Astrocyte (in vitro differentiated cells and primary cell): ENCODE measurements at regions not wholly inside any gene's neighbourhood (a gene's known extent, or its start where the extent isn't known, plus 50 kb on each side); places are given as distances from the start of the nearest gene placed in this dataset.

Source experiments
- DNase-seq: peaks from one replicate; pipeline ENCODE4 v3.0.0-alpha.2; 2010; ENCODE audit warnings: low read depth
- FAIRE-seq: peaks from 2 replicates; lab custom pipeline; 2011; peaks lifted over from hg19 to GRCh38; lab: Jason Lieb, UNC
- H2AFZ ChIP-seq: 2 replicates; pipeline ENCODE4 v1.6.0; 2012; ENCODE audit warnings: low read depth, low read length, inconsistent platforms
- H3K27ac ChIP-seq: 2 replicates; pipeline ENCODE4 v1.5.1; 2011; ENCODE audit warnings: low read depth, low read length, inconsistent platforms
- H3K27me3 ChIP-seq: 2 replicates; pipeline ENCODE4 v1.6.0; 2011; ENCODE audit warnings: low read length, inconsistent platforms; ENCODE audit not compliant: insufficient read depth
- H3K36me3 ChIP-seq: 2 replicates; pipeline ENCODE4 v1.5.1; 2011; ENCODE audit warnings: low read length, inconsistent platforms; ENCODE audit not compliant: insufficient read depth
- H3K4me1 ChIP-seq: 2 replicates; pipeline ENCODE4 v1.5.1; 2011; ENCODE audit warnings: low read length, inconsistent platforms; ENCODE audit not compliant: insufficient read depth
- H3K4me2 ChIP-seq: 2 replicates; pipeline ENCODE4 v1.6.0; 2012; ENCODE audit warnings: low read length, inconsistent platforms
- H3K4me3 ChIP-seq: 2 replicates; pipeline ENCODE4 v1.5.1; 2011; ENCODE audit warnings: low read depth, mild to moderate bottlenecking, low read length, inconsistent platforms; ENCODE audit not compliant: insufficient read depth
- H3K79me2 ChIP-seq: 2 replicates; pipeline ENCODE4 v1.6.0; 2012; ENCODE audit warnings: mild to moderate bottlenecking, low read length, inconsistent platforms; ENCODE audit not compliant: insufficient read depth
- H3K9ac ChIP-seq: 2 replicates; pipeline ENCODE4 v1.6.0; 2012; ENCODE audit warnings: mild to moderate bottlenecking, low read length, inconsistent platforms
- H3K9me3 ChIP-seq: 2 replicates; pipeline ENCODE4 v1.5.1; 2012; ENCODE audit warnings: low read depth, mild to moderate bottlenecking, low read length, inconsistent platforms; ENCODE audit not compliant: insufficient read depth
- H4K20me1 ChIP-seq: 2 replicates; pipeline ENCODE4 v1.6.0; 2012; ENCODE audit warnings: low read length, inconsistent platforms; ENCODE audit not compliant: insufficient read depth
- H3K27ac Mint-ChIP-seq: one replicate; pipeline ENCODE4 v1.8.0; 2021; ENCODE audit warnings: mild to moderate bottlenecking, mixed read lengths; ENCODE audit not compliant: unreplicated experiment
- H3K27me3 Mint-ChIP-seq: one replicate; pipeline ENCODE4 v1.8.0; 2021; ENCODE audit warnings: low read depth, mixed read lengths; ENCODE audit not compliant: unreplicated experiment
- H3K36me3 Mint-ChIP-seq: one replicate; pipeline ENCODE4 v1.8.0; 2021; ENCODE audit warnings: low read depth, mixed read lengths; ENCODE audit not compliant: unreplicated experiment
- H3K4me1 Mint-ChIP-seq: one replicate; pipeline ENCODE4 v1.8.0; 2021; ENCODE audit warnings: low read depth, mixed read lengths; ENCODE audit not compliant: unreplicated experiment
- H3K4me3 Mint-ChIP-seq: one replicate; pipeline ENCODE4 v1.8.0; 2021; ENCODE audit warnings: mild to moderate bottlenecking, moderate library complexity, mixed read lengths; ENCODE audit not compliant: unreplicated experiment
- H3K9me3 Mint-ChIP-seq: one replicate; pipeline ENCODE4 v1.8.0; 2021; ENCODE audit warnings: mild to moderate bottlenecking, mixed read lengths; ENCODE audit not compliant: unreplicated experiment
- EZH2 ChIP-seq: IDR thresholded peaks from 2 replicates; pipeline ENCODE4 v1.6.1; 2012; ENCODE audit warnings: mild to moderate bottlenecking, low read length, inconsistent platforms; ENCODE audit not compliant: insufficient read depth
- TF ChIP-seq, protein P1 (sequence below): IDR thresholded peaks from 2 replicates; pipeline ENCODE4 v1.5.1; 2011; ENCODE audit warnings: low read depth, mild to moderate bottlenecking, inconsistent platforms, low read length, moderate library complexity; ENCODE audit not compliant: insufficient read depth

- H3K36me3 Mint-ChIP-seq, result no peaks in the 10 kb centered on the region
- TF ChIP-seq, protein P1, sequence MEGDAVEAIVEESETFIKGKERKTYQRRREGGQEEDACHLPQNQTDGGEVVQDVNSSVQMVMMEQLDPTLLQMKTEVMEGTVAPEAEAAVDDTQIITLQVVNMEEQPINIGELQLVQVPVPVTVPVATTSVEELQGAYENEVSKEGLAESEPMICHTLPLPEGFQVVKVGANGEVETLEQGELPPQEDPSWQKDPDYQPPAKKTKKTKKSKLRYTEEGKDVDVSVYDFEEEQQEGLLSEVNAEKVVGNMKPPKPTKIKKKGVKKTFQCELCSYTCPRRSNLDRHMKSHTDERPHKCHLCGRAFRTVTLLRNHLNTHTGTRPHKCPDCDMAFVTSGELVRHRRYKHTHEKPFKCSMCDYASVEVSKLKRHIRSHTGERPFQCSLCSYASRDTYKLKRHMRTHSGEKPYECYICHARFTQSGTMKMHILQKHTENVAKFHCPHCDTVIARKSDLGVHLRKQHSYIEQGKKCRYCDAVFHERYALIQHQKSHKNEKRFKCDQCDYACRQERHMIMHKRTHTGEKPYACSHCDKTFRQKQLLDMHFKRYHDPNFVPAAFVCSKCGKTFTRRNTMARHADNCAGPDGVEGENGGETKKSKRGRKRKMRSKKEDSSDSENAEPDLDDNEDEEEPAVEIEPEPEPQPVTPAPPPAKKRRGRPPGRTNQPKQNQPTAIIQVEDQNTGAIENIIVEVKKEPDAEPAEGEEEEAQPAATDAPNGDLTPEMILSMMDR, result no peak
- TF ChIP-seq EZH2, result no peak
- Histone ChIP-seq H3K27me3 (no peaks in the 10 kb centered on the region), H3K79me2 (no peaks in the 10 kb centered on the region), H3K4me2 (no peak overlapping the region), H3K4me1 (peaks cover 6% of the 10 kb centered on the region), H3K27ac (no peak overlapping the region), H3K9ac (no peak overlapping the region), H2AFZ (no peak overlapping the region), H3K9me3 (no peaks in the 10 kb centered on the region), H4K20me1 (no peaks in the 10 kb centered on the region), H3K4me3 (no peak overlapping the region), H3K36me3 (no peaks in the 10 kb centered on the region)
- H3K27ac Mint-ChIP-seq, result no peak overlapping the region
- H3K4me3 Mint-ChIP-seq, result no peak overlapping the region
- H3K4me1 Mint-ChIP-seq, result peaks cover 9% of the 10 kb centered on the region
- FAIRE-seq (no peak), DNase-seq (no peak)
- H3K9me3 Mint-ChIP-seq, result no peaks in the 10 kb centered on the region
- peaks cover 7% of the 10 kb centered on the region for H3K27me3 Mint-ChIP-seq
Measured at GRCh38 chr3:158916111-158916510, 114.3 kb downstream of the MFSD1 start.

DNA sequence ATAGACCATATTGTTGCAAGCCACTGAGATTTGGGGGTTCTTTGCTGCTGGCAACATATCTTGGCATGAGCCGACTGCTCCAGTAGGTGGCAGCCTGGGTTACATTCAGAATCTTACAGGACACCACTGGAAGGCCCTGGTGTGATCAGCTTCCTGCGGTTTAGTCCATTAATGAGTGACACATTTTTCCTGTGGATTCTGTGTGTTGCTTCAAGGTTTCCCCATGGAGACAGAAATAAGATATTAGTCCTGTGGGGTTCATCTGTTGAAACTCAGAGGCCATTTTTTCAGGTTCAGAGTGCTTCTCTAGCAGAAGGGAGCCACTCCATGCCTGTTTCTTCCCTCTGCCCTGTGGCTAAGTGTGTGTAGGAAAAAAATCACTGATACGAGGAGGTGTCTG is 116.2 kb downstream of the MFSD1 start:
- no peaks in the 10 kb centered on the region for H3K9me3 Mint-ChIP-seq
- no peaks in the 10 kb centered on the region for H4K20me1 ChIP-seq
- no peaks in the 10 kb centered on the region for H3K36me3 ChIP-seq
- H3K4me3 ChIP-seq, result no peak overlapping the region
- DNase-seq (peak; percentile 74), FAIRE-seq (no peak)
- no peaks in the 10 kb centered on the region for H3K79me2 ChIP-seq
- no peak overlapping the region for H3K27ac ChIP-seq
- H3K27ac Mint-ChIP-seq, result peak overlapping the region; percentile 92
- TF ChIP-seq, protein P1, result peak; percentile 77
- no peak for TF ChIP-seq EZH2
- no peaks in the 10 kb centered on the region for H3K27me3 ChIP-seq
- H3K36me3 Mint-ChIP-seq, result no peaks in the 10 kb centered on the region
- H3K4me1 ChIP-seq, result peaks cover 6% of the 10 kb centered on the region
- H3K4me1 Mint-ChIP-seq, result peaks cover 9% of the 10 kb centered on the region
- H2AFZ ChIP-seq, result peak overlapping the region; percentile 12
- no peak overlapping the region for H3K4me3 Mint-ChIP-seq
- H3K9me3 ChIP-seq, result no peaks in the 10 kb centered on the region
- H3K4me2 ChIP-seq, result peak overlapping the region; percentile 27
- peaks cover 7% of the 10 kb centered on the region for H3K27me3 Mint-ChIP-seq
- no peak overlapping the region for H3K9ac ChIP-seq

- Mint-ChIP-seq H3K27ac (peak overlapping the region; percentile 92), H3K27me3 (peaks cover 7% of the 10 kb centered on the region), H3K4me1 (peaks cover 9% of the 10 kb centered on the region), H3K4me3 (no peak overlapping the region), H3K9me3 (no peaks in the 10 kb centered on the region), H3K36me3 (no peaks in the 10 kb centered on the region)
- no peaks in the 10 kb centered on the region for H3K79me2 ChIP-seq
- FAIRE-seq (no peak), DNase-seq (no peak)
- no peak for TF ChIP-seq EZH2
- TF ChIP-seq, protein P1, result no peak
- H3K27ac ChIP-seq, result no peak overlapping the region
- peak overlapping the region; percentile 12 for H2AFZ ChIP-seq
- no peak overlapping the region for H3K4me3 ChIP-seq
- H3K9ac ChIP-seq, result no peak overlapping the region
- H3K9me3 ChIP-seq, result no peaks in the 10 kb centered on the region
- H3K4me2 ChIP-seq, result peak overlapping the region; percentile 27
- peaks cover 6% of the 10 kb centered on the region for H3K4me1 ChIP-seq
- H3K36me3 ChIP-seq, result no peaks in the 10 kb centered on the region
- no peaks in the 10 kb centered on the region for H3K27me3 ChIP-seq
- no peaks in the 10 kb centered on the region for H4K20me1 ChIP-seq
Measured at GRCh38 chr3:158918451-158918850, 116.6 kb downstream of the MFSD1 start.
